GM18507 (cell line): ENCODE measurements at regions not wholly inside any gene's neighbourhood (a gene's known extent, or its start where the extent isn't known, plus 50 kb on each side); places are given as distances from the start of the nearest gene placed in this dataset.
"Not testable (repeated sequence)": the region's sequence is repeated elsewhere in the genome, so short reads cannot be mapped to it uniquely, and the experiment has no call there.

ENCODE experiments used
- DNase-seq: peaks from one replicate; pipeline ENCODE4 v3.0.0; 2011; ENCODE audit warnings: low read depth; ENCODE audit not compliant: insufficient read length; ENCODE audit errors: extremely low spot score
- FAIRE-seq: peaks from 2 replicates; lab custom pipeline; 2011; peaks lifted over from hg19 to GRCh38; lab: Jason Lieb, UNC

DNA sequence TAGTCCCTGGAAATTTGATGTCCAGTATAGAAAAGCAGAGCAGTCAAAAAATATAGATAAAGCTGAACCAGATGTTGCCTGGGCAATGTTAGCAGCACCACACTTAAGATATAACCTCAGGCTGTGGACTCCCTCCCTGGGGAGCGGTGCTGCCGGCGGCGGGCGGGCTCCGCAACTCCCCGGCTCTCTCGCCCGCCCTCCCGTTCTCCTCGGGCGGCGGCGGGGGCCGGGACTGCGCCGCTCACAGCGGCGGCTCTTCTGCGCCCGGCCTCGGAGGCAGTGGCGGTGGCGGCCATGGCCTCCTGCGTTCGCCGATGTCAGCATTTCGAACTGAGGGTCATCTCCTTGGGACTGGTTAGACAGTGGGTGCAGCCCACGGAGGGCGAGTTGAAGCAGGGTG lies 86.9 kb upstream of the GOLGA6L6 start:
- not testable (repeated sequence) for FAIRE-seq, DNase-seq

DNA sequence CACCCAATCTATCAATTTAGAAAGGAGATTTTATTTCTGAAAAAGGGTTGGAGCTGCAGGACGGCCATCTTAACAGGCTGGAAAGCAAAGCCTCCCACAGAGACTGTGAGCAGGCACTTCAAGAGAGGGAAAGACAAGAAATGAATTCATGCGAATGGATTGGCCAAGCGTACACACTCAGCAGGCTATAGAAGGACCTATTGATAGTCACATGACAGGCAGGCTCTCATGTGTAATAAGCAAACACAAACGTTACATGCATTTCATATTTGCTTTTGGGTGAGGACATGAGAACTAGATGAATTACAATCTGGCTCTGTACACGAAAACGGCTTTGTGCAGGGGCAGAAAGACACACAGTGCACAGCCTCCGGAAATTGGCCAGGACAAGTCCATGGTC lies 83.9 kb upstream of the GOLGA6L6 start:
- FAIRE-seq, DNase-seq: not testable (repeated sequence)

DNA sequence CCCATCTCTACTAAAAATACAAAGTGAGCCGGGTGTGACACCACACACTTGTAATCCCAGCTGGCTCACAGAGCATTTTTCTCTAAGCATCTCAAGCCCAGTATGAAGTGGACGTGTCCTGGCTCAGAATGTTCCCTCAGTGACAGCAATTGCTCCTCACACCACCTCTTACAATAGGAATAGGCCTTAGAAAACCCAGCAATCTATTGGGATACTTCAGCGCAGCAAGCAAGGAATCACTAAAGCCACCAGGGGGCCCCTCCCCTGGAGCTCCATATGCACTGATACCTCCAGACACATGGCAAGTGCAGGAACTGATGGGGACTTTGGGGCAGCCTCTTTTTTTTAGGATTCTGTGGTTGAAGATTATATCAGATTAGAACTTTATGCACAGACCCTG lies 82.5 kb upstream of the GOLGA6L6 start:
- FAIRE-seq, DNase-seq: not testable (repeated sequence)

DNA sequence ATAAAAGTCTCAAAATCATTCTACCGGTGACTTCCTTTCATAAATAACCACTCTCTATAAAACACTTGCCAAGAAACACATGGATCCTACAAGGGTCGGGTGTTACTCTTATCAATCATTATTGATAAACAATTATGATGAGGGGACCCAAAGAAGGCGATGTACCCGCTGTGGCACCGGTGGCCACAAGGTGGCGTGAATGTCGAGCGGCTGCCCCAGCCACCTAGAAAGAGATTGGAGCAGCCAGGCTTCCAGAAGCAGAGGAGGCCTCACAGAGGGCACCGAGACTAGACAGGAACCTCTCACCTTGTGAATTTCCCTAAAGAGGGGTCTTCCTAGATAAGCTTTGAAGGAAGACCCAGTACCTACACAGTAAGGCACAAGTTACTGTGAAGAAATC lies 80.5 kb upstream of the GOLGA6L6 start:
- DNase-seq, FAIRE-seq: not testable (repeated sequence)

DNA sequence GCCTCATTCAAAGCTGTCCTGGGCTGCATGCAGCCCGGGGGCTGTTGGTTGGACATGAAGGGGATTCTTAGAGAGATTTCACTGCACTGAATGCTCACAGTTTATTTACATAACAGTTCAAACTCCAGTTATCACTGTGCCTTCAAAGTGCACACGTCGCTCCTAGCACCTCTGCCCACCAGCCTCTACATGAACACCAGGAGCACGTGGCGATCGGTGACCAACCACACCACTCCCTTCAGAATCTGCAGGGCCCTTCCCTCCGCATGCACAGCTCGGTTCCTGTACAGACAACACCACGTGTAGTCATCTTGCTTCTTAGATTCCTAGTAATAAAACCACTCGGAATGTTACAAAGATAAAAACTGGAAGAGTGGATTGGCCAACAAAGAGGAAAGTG lies 72.9 kb upstream of the GOLGA6L6 start:
- DNase-seq, FAIRE-seq: not testable (repeated sequence)

DNA sequence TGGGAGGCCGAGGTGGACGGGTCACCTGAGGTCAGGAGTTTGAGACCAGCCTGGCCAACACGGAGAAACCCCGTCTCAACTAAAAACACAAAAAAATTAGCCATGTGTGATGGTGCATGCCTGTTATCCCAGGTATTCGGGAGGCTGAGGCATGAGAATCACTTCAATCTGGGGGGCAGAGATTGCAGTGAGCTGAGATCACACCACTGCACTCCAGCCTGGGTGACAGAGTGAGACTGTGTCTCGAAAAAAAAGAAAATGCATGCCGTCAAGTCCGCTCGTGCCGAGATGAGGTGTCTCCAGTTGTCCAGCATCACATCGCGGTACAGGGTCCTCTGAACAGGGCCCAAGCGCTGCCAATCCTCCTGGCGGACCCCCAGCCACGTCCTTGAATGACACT lies 71.2 kb upstream of the GOLGA6L6 start:
- FAIRE-seq, DNase-seq: not testable (repeated sequence)

DNA sequence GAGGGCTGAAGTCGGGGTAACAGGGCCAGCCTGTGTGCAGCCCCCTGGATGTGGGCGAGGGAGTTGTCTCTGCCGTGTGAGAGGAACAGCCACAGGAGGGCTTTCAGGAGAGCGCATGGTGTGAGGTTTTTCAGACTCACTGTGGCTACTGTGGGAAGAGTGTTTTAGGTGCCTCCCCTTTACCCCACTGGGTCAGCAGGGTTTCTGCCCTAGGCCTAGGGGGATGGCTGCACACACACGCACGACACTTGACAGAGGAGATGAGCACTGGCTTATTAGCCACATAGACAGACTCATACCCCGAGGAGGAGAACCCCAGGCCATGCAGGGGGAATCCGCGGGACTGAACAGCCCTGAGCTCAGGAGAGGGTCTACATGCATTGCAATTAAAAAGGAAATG lies 70.8 kb upstream of the GOLGA6L6 start:
- DNase-seq, FAIRE-seq: not testable (repeated sequence)

DNA sequence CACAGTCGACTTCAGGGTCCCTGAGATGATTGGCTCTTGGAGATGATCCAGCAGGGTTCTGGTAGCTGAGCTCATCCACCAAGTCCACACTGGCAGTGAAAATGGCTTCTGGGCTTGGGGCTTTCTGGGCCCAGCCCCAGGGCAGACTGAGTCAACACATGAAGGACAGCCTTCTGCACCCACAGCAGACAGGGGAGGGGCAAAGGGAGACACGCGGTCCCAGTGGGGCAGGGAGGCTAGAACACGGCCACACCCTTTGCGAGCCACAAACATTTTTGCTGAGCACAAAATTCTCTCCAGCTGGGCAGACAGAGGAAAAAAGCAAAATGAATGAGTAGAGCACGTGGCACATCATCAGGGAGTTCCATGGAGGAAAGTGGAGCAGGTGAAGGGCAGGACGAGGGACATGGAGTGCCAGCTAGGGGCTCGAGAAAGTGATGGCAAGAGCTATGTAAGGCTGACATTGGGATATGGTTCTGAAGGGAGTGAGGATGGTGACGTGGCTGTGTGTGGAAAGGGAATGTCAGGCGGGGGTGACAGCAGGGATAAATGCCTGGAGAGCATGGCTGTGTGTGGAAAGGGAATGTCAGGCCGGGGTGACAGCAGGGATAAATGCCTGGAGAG lies 70.2 kb upstream of the GOLGA6L6 start:
- FAIRE-seq, DNase-seq: not testable (repeated sequence)

DNA sequence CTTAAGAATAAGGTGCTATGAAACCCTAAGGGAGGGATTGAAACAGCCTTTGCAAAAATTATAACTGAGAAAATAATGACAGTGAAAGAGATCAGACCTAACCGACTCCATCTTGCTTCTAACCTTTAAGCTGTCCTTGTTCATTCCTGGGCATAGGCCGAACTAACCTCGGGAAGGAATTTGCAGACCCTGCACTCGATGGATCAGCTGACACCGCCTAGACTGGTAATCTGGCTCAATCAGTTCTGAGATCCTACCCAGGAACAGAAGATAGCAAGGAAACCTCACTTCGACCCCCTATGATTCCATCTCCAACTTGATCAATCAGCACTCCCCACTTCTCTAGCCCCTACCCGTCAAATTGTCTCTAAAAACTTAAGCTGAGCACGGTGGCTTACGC lies 66.6 kb upstream of the GOLGA6L6 start:
- not testable (repeated sequence) for DNase-seq, FAIRE-seq

DNA sequence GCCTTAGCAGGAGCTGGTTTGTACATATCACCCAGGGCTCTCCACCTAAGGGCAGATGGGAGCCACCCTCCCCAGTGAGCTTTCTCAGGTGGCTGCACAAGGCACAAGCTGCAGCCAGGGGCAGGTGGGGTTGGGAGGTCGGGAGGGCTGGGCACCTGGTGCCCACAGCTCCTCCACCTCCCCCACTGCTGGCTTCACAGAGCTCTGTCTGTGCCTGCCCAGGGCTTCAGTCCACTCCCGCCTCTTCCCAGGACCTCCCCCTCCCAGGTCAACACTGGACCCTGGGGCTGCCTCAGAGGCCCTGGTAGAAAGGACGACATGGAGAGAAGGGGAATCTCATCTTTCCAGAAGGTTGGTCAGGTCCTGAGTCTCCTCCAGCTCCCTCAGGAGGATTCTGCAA lies 55.6 kb upstream of the GOLGA6L6 start:
- FAIRE-seq, DNase-seq: not testable (repeated sequence)

DNA sequence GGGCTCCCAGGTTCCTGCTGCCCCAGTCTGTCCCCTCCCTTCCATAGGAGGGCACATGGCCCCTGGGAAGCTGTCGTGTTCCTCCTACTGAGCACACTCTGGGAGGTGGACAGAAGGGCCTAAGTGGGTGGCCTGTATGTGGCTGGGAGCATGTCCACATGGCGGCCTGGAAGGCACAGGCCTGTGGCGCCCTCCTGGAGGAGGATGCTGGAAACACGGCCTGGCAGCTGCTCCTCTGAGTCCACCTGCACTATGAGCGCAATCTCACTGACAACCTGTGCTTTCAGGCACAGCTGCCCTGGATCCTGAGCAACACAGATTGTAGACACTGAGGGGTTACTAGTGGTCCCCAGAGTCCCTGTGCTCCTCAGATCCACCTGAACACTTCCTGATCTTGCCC lies 52.6 kb upstream of the GOLGA6L6 start:
- FAIRE-seq, result not testable (repeated sequence)

DNA sequence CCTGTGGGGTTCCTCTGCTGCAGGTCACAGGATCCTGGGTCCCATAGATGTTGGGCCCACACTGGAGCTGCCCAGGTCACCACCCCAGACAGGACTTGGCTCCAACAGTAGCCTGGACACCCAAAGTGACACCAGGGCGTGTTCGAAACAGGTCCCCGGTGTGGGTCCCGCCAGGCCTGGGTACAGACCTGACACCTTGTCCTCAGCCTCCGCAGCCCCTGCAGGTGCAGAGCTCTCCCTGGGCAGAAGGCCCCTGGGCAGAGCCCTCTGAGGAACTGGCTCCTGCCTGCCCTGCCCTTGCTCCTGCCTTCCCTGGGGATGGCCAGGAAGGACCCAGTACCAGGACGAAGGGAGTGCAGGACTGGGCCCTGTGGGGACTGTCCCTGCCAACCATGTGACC lies 50.3 kb upstream of the GOLGA6L6 start:
- not testable (repeated sequence) for FAIRE-seq, DNase-seq

More for the DNA sequence above, 52.6 kb upstream of the GOLGA6L6 start:
- DNase-seq, result not testable (repeated sequence)
